ENCODE measurements at regions not wholly inside any gene's neighbourhood (a gene's known extent, or its start where the extent isn't known, plus 50 kb on each side); places are given as distances from the start of the nearest gene placed in this dataset.

GRCh38 chr1:5497503-5497902 is 494.7 kb downstream of the NPHP4 start:
- H3K27ac ChIP-seq: no peak overlapping the region
- no peak overlapping the region for H3K4me3 ChIP-seq
- DNase-seq (ENCODE audit: low spot score): no peak
- TF ChIP-seq, protein P1, sequence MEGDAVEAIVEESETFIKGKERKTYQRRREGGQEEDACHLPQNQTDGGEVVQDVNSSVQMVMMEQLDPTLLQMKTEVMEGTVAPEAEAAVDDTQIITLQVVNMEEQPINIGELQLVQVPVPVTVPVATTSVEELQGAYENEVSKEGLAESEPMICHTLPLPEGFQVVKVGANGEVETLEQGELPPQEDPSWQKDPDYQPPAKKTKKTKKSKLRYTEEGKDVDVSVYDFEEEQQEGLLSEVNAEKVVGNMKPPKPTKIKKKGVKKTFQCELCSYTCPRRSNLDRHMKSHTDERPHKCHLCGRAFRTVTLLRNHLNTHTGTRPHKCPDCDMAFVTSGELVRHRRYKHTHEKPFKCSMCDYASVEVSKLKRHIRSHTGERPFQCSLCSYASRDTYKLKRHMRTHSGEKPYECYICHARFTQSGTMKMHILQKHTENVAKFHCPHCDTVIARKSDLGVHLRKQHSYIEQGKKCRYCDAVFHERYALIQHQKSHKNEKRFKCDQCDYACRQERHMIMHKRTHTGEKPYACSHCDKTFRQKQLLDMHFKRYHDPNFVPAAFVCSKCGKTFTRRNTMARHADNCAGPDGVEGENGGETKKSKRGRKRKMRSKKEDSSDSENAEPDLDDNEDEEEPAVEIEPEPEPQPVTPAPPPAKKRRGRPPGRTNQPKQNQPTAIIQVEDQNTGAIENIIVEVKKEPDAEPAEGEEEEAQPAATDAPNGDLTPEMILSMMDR (IDR thresholded peaks at IDR 0.05): no peak

DNA sequence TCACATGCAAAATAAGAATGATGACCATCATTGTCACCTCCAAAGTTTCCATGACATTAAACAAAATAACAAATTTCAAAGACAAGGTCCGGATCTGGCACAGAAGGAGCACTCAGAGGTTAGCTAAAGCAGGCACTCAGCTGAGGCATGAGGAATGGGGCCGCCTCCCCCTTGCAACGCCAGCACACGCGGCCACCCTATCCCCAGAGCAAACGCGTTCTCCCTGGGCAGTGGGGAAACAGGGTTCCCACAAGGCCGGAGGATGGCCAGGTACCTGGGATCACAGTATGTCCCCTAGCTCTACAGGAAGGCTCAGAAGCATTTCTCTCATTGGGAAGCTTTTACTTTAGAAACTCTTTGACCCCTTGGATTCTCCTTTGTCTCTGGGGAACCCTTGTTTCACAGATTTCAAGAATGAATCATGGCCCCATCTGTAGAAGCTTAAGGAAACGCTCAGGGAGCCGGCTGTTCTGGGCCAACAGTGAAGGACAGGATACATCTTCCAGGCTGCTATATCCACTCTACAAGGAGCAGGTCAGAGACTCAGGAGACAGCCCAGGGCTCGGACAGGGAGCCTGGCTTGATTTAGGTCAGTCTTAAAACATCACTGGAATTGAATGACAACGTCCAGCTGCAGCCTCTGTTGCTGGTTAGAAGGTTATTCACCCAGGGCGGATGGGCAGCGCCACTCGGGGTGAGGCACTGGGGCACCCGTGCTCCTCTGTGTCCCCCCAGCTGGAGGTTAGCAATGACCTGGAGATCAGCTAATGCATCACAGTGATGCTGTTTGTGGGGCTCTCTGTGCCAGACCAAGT is 496.4 kb downstream of the NPHP4 start:
- Histone ChIP-seq H3K4me3 (no peak overlapping the region), H3K27ac (no peak overlapping the region)
- TF ChIP-seq, protein P1 (IDR thresholded peaks at IDR 0.05): no peak
- DNase-seq (ENCODE audit: low spot score): no peak

- no peak for DNase-seq (ENCODE audit: low spot score)
- no peak overlapping the region for H3K4me3 ChIP-seq
- TF ChIP-seq, protein P1 (IDR thresholded peaks at IDR 0.05): no peak
- no peak overlapping the region for H3K27ac ChIP-seq
These were observed 497.7 kb downstream of the NPHP4 start for GRCh38 chr1:5494518-5494917.

DNA sequence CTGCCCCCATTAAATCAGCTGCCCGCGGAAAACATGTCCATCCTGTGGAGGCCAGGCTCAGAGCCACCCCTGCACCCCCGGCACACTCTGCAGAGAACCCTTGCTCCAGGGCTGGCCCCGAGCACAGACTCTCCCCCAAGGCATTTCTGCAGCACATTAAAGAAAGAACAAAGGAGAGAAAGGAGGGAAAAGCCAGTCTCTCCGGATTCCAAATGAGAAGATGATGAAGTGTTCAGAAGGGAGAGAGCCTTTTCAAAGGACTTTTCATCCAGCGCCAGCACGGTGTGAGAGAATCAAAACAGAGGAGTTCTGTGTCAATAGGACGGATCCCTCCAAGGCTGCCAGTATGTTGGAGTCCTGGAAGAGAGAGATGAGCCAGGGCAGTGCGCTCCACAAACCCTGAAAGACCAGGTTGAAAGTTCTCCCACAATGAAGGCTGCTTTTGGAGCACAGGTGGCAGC is 498.3 kb downstream of the NPHP4 start:
- DNase-seq (ENCODE audit: low spot score): no peak
- TF ChIP-seq, protein P1 (IDR thresholded peaks at IDR 0.05): no peak
- H3K27ac ChIP-seq: no peak overlapping the region
- no peak overlapping the region for H3K4me3 ChIP-seq

GRCh38 chr1:5493275-5493674 is 498.9 kb downstream of the NPHP4 start:
- no peak overlapping the region for H3K4me3 ChIP-seq
- TF ChIP-seq, protein P1 (IDR thresholded peaks at IDR 0.05): no peak
- no peak overlapping the region for H3K27ac ChIP-seq

GRCh38 chr1:5492846-5493245 is 499.4 kb downstream of the NPHP4 start:
- DNase-seq (ENCODE audit: low spot score): no peak
- TF ChIP-seq, protein P1 (IDR thresholded peaks at IDR 0.05): no peak
- H3K4me3 ChIP-seq: no peak overlapping the region
- H3K27ac ChIP-seq: no peak overlapping the region

More at GRCh38 chr1:5493275-5493674, 498.9 kb downstream of the NPHP4 start:
- DNase-seq (ENCODE audit: low spot score): no peak
